NCI-H1105 (cell line): ENCODE measurements at regions not wholly inside any gene's neighbourhood (a gene's known extent, or its start where the extent isn't known, plus 50 kb on each side); places are given as distances from the start of the nearest gene placed in this dataset.
"Not testable (repeated sequence)": the region's sequence is repeated elsewhere in the genome, so short reads cannot be mapped to it uniquely, and the experiment has no call there.

Experiments
- DNase-seq: peaks from one replicate; lab custom pipeline; 2025; lab: John Stamatoyannopoulos, UW

DNA sequence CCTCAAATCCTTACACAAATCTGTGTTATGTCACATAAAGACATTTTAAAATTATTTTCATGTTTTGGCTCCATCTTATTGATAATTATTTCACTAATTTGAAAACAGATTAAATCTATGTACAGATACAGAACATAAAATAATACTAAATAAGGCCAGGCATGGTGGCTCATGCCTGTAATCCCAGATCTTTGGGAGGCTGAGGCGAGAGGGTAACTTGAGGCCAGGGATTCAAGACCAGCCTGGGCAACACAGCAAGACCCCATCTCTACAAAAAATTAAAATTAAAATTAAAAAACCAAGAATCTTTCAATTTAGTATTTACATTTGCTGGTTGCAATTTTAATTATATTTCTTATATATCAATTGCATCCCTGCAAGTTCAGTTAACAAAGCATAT lies 246.4 kb upstream of the MKLN1 start:
- DNase-seq: no peak

DNA sequence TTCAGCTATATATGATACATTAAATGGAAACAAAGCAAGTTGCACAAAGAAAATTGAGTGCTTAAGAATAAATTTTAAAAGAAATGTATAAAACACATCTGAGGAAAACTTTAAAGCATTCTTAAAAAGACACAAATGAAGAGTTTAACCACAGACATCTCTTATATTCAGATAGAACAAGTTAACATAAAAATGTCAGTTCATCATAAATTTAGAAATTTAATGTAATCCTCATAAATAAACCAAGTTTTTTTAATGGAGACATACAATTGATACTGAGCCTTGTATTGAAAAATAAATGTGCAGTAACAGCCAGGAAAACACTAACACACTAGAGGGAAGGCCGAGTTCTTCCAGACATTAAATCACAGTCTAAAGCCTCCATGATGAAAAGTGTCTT lies 243.9 kb upstream of the MKLN1 start:
- DNase-seq: no peak

DNA sequence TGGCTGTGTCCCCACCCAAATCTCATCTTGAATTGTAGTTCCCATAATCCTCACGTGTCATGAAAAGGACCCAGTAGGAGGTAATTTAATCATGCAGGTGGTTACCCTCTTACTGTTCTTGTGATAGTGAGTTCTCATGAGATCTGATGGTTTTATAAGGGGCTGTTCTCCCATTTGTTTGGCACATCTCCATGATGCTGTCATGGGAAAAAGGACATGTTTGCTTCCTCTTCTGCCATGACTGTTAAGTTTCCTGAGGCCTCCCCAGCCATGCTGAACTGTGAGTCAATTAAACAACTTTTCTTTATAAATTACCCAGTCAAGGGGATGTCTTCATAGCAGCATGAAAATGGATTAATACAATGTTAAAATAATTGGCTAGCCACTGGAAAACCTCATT lies 243.3 kb upstream of the MKLN1 start:
- DNase-seq: not testable (repeated sequence)

DNA sequence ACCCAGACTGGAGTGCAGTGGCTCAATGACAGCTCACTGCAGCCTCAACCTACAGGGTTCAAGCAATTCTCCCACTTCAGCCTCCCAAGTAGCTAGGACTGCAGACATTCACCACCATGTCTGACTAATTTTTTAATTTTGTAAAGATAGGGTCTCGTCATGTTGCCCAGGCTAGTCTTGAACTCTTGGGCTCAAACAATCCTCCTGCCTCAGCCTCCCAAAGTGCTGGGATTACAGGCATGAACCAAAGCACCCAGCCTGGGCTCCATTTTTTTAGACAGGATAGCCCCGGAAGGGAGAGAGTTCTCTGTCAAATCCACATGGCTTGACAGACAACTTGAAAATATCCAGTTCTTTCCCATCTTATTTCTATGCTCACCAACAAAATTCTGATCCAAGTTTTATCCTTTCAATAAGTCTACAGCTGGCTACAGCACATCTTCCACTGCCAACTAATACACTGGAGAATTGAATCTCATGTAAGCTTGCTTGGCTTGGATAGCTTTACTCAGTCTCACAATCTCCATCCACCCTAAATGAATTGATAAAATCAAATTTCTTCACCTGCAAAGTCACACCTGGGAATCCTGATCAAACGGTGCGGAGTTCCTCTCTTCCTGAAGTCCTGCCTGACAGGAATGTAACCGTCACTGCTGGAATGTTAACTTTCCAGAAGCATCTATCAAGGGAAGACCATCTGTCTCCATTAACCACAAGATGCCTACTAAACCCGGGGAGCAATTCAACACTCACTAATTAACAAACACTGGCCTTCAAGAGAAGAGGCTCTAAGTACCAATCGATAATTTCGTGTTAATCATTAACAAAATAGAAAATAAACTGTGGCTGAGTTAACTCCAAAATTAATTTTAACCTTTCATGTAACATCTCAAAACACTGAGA lies 239.7 kb upstream of the MKLN1 start:
- DNase-seq: no peak

GRCh38 chr7:131090188-131090587 lies 237.5 kb upstream of the MKLN1 start:
- DNase-seq: no peak

- DNase-seq: no peak
These were observed 236.6 kb upstream of the MKLN1 start for GRCh38 chr7:131090886-131091692.

- DNase-seq: no peak
These were observed 233.0 kb upstream of the MKLN1 start for GRCh38 chr7:131094685-131095084.

DNA sequence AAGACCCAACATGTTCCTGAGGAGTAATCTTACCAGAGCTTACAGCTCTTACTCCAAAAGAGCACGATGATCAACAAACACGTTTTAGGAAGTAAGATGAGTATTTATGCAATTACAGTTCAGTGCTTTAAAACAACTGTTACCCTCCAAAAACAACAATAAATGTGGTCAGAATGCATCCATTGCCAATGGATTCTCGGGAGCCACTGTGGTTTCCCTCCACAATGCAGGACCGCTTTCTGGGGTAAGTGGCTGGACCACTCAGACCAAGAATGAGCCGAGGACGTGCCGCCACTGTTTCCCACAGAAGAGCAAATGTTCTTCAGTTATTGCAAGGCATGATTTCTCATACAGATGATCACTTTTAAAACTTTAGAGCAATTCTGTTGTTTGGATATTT lies 232.3 kb upstream of the MKLN1 start:
- no peak for DNase-seq

- no peak for DNase-seq
These were observed 231.3 kb upstream of the MKLN1 start for GRCh38 chr7:131096267-131096927.

GRCh38 chr7:131097662-131098376 lies 229.9 kb upstream of the MKLN1 start:
- DNase-seq: no peak

GRCh38 chr7:131098527-131098926 lies 229.1 kb upstream of the MKLN1 start:
- DNase-seq: no peak

DNA sequence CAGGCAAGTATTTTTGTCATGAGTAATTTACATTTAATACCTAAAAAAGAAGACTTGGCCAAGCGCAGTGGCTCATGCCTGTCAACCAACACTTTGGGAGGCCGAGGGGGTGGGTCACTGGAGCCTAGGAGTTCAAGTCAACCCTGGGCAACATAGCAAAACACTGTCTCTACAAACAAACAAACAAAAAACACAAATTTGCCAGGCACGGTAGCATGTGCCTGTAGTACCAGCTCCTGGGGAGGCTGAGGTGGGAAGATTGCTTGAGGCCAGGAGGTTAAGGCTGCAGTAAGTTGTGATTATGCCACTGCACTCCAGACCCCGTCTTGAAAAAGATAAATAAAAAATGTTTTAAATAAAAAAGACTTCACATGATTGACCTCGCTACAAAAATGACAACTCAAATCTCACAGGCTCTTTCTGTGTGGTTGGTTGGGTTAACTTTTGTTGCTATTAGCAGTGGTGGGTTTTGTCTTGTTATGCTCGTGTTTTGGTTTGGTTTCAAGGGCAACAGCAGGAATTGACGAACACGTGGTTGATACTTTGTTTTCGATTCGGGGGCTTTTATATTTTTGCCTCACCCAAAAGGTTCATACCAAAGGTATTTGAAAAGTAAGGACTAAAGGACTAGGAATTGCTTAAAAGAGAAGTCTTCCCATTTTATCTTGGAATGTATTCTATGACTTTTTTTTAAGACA lies 227.2 kb upstream of the MKLN1 start:
- DNase-seq: no peak

GRCh38 chr7:131103997-131104396 lies 223.7 kb upstream of the MKLN1 start:
- DNase-seq: no peak

DNA sequence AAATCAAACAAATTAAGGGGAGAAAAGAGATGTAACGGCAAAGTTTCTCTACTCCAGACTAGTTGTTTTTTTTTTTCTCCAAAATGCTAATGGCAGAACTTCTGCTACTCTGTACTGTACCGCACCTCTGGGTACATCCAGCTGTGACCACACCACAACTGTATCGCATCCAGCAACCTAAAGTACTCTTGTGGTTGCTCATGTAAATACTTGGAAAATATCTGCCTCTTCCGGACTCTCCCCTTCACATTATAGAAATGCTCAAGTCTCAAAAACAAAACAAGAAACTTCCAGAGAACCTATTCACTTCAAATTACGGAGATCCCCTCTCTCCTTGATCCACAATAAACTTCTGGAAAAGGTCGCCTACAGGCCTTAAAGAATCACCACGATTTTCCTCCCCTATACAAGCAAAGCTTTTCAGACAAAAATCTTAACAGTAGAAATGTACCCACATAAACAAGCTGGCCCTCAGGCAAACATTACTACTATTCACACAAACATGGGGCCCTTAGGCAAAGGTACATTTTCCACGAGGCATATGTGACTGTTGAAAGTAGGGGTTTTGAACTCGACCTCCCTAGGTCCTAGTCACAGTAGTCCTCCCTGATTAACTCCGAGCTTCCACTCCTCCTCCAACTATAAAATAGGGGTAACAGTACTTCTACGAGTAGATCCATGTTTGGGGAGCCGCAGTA lies 222.9 kb upstream of the MKLN1 start:
- DNase-seq: no peak

GRCh38 chr7:131105294-131105798 lies 222.3 kb upstream of the MKLN1 start:
- DNase-seq: no peak

- DNase-seq: peak; percentile 56
These were observed 221.6 kb upstream of the MKLN1 start for GRCh38 chr7:131105799-131106680.

DNA sequence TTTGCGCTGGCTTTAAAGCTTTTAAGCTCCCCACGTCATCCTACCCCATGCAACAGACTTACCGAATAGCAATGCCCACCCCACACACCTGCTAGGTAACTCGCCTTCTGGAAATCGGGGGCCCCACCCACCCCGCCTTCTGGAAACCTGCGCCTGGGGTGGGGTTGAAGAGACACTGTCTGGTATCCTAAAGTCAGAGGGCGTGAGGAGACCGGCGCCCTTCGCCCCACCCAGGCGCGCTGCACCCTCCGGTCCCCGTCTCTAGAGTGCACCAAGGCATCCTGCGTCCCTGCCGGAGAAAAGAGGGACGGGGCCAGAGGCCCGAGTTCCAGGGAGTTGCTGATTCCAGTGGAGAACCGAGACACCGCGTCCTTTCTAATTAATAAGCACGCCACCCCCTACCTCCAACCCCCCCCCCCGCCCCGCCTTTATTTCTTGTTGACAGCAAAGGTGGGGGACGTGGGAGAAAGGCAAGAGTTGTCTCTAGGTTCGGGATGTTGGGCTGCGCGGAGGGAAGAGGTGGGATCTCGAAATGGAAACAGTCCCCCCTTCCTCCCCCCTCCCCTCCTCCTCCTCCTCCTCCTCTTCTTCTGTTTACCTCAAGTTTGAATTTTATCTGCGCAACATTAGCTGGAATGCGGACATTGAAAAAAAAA lies 220.9 kb upstream of the MKLN1 start:
- DNase-seq: no peak

GRCh38 chr7:131107337-131108211 lies 220.1 kb upstream of the MKLN1 start:
- peak; percentile 56 for DNase-seq
